ENCODE measurements at regions not wholly inside any gene's neighbourhood (a gene's known extent, or its start where the extent isn't known, plus 50 kb on each side); places are given as distances from the start of the nearest gene placed in this dataset.

GRCh38 chr1:164186881-164187280, 372.1 kb upstream of the PBX1 start:
- no peak for DNase-seq

GRCh38 chr1:164188497-164188896, 370.5 kb upstream of the PBX1 start:
- DNase-seq: no peak

GRCh38 chr1:164191191-164191590, 367.8 kb upstream of the PBX1 start:
- no peak for DNase-seq

GRCh38 chr1:164210211-164210739, 348.7 kb upstream of the PBX1 start:
- DNase-seq: no peak

GRCh38 chr1:164223378-164223777, 335.6 kb upstream of the PBX1 start:
- no peak for DNase-seq

GRCh38 chr1:164225011-164225410, 334.0 kb upstream of the PBX1 start:
- no peak for DNase-seq

- no peak for DNase-seq
These were observed 332.0 kb upstream of the PBX1 start for GRCh38 chr1:164226977-164227376.

GRCh38 chr1:164228928-164229327, 330.1 kb upstream of the PBX1 start:
- DNase-seq: no peak

GRCh38 chr1:164233149-164233548, 325.8 kb upstream of the PBX1 start:
- no peak for DNase-seq

- no peak for DNase-seq
These were observed 318.9 kb upstream of the PBX1 start for GRCh38 chr1:164240081-164240480.

- DNase-seq: no peak
These were observed 308.6 kb upstream of the PBX1 start for GRCh38 chr1:164250365-164250764.

- no peak for DNase-seq
These were observed 302.5 kb upstream of the PBX1 start for GRCh38 chr1:164256456-164256855.

GRCh38 chr1:164261691-164262240, 297.2 kb upstream of the PBX1 start:
- no peak for DNase-seq

GRCh38 chr1:164263540-164263939, 295.4 kb upstream of the PBX1 start:
- no peak for DNase-seq

GRCh38 chr1:164265232-164265631, 293.8 kb upstream of the PBX1 start:
- no peak for DNase-seq

- no peak for DNase-seq
These were observed 286.8 kb upstream of the PBX1 start for GRCh38 chr1:164272156-164272555.

- no peak for DNase-seq
These were observed 262.8 kb upstream of the PBX1 start for GRCh38 chr1:164296172-164296571.

GRCh38 chr1:164308101-164308500, 250.9 kb upstream of the PBX1 start:
- no peak for DNase-seq

GRCh38 chr1:164310166-164310565, 248.8 kb upstream of the PBX1 start:
- no peak for DNase-seq

GRCh38 chr1:164311377-164311776, 247.6 kb upstream of the PBX1 start:
- DNase-seq: no peak

- no peak for DNase-seq
These were observed 237.9 kb upstream of the PBX1 start for GRCh38 chr1:164320790-164321731.

- no peak for DNase-seq
These were observed 233.2 kb upstream of the PBX1 start for GRCh38 chr1:164325786-164326185.

- DNase-seq: no peak
These were observed 225.6 kb upstream of the PBX1 start for GRCh38 chr1:164333387-164333786.

GRCh38 chr1:164337394-164337793, 221.6 kb upstream of the PBX1 start:
- DNase-seq: no peak
